Posterior vena cava (tissue), 2 donors: ENCODE measurements at regions not wholly inside any gene's neighbourhood (a gene's known extent, or its start where the extent isn't known, plus 50 kb on each side); places are given as distances from the start of the nearest gene placed in this dataset.
"Not testable (repeated sequence)": the region's sequence is repeated elsewhere in the genome, so short reads cannot be mapped to it uniquely, and the experiment has no call there.

Experiments
- DNase-seq: peaks from one replicate; pipeline ENCODE4 v3.0.0-alpha.2; 2020; ENCODE audit warnings: low spot score
- intact Hi-C, 2 donors: fragments of 100-400 bp; cut with DNase I; formaldehyde crosslinking; loops; one replicate each; pipeline versions ENCODE4 v1.14.1 to v1.14.2; 2022 to 2023
- donor health status: DM: yes; HTN: yes; CAD: no.
- donor health status: DM: yes; HTN: yes; CAD: no.

GRCh38 chr9:104269374-104269773, 175.3 kb downstream of the SMC2 start:
- no peak for DNase-seq
- intact Hi-C loops = no loop called here

- DNase-seq = no peak
- intact Hi-C loops = no loop called here
Measured at GRCh38 chr9:104269996-104270963, 176.2 kb downstream of the SMC2 start.

GRCh38 chr9:104276709-104277245, 182.7 kb downstream of the SMC2 start:
- intact Hi-C loops = no loop called here
- no peak for DNase-seq

- DNase-seq = no peak
- intact Hi-C loops = no loop called here
Measured at GRCh38 chr9:104278929-104279496, 184.9 kb downstream of the SMC2 start.

- intact Hi-C loops = no loop called here
- DNase-seq = no peak
Measured at GRCh38 chr9:104279535-104280177, 185.5 kb downstream of the SMC2 start.

- DNase-seq = no peak
- intact Hi-C loops = no loop called here
Measured at GRCh38 chr9:104280178-104280560, 186.1 kb downstream of the SMC2 start.

- intact Hi-C loops = no loop called here
- DNase-seq = no peak
Measured at GRCh38 chr9:104280711-104281110, 186.6 kb downstream of the SMC2 start.

- DNase-seq = no peak
- intact Hi-C loops = no loop called here
Measured at GRCh38 chr9:104286187-104286586, 192.1 kb downstream of the SMC2 start.

- no peak for DNase-seq
- intact Hi-C loops = no loop called here
Measured at GRCh38 chr9:104286799-104287198, 192.7 kb downstream of the SMC2 start.

GRCh38 chr9:104287253-104287878, 193.3 kb downstream of the SMC2 start:
- DNase-seq = no peak
- intact Hi-C loops = no loop called here

GRCh38 chr9:104293877-104294276, 199.8 kb downstream of the SMC2 start:
- no peak for DNase-seq
- intact Hi-C loops = no loop called here

GRCh38 chr9:104300124-104300523, 203.9 kb upstream of the OR13F1 start:
- intact Hi-C loops = no loop called here
- no peak for DNase-seq

GRCh38 chr9:104301755-104302154, 202.3 kb upstream of the OR13F1 start:
- DNase-seq = no peak
- intact Hi-C loops = no loop called here

GRCh38 chr9:104302775-104303174, 201.3 kb upstream of the OR13F1 start:
- no peak for DNase-seq

GRCh38 chr9:104304925-104305324, 199.1 kb upstream of the OR13F1 start:
- intact Hi-C loops = no loop called here

More at GRCh38 chr9:104302775-104303174, 201.3 kb upstream of the OR13F1 start:
- intact Hi-C loops = no loop called here

GRCh38 chr9:104313396-104314110, 190.5 kb upstream of the OR13F1 start:
- intact Hi-C loops = no loop called here
- no peak for DNase-seq

More at GRCh38 chr9:104304925-104305324, 199.1 kb upstream of the OR13F1 start:
- DNase-seq = no peak

- intact Hi-C loops = not testable (repeated sequence)
- peak; percentile 70 for DNase-seq
Measured at GRCh38 chr9:104316201-104317009, 187.7 kb upstream of the OR13F1 start.

GRCh38 chr9:104319198-104319597, 184.9 kb upstream of the OR13F1 start:
- DNase-seq = no peak
- intact Hi-C loops = no loop called here
